GM12878 (cell line): ENCODE measurements at regions not wholly inside any gene's neighbourhood (a gene's known extent, or its start where the extent isn't known, plus 50 kb on each side); places are given as distances from the start of the nearest gene placed in this dataset.

Experiments
- CTCF ChIP-seq, 3 experiments: IDR thresholded peaks in 2 of 3; conservative IDR thresholded peaks in 1 of 3; 2 replicates each; pipeline ENCODE4 v1.5.1; 2011; ENCODE audit warnings: low read depth in 3 of 3, low read length in 3 of 3, mild to moderate bottlenecking in 3 of 3, control low read depth in 2 of 3, moderate library complexity in 2 of 3, inconsistent platforms in 1 of 3, mixed read lengths in 1 of 3; ENCODE audit not compliant: control insufficient read depth in 2 of 3, insufficient read depth in 1 of 3; ENCODE audit errors: extremely low read depth in 1 of 3
- EP300 ChIP-seq, 2 experiments: fragments of 150-350 bp in 1 of 2; IDR thresholded peaks; 2 replicates each; pipeline ENCODE4 v1.6.1; 2011 to 2012; ENCODE audit warnings: low read depth in 2 of 2, low read length in 2 of 2, borderline replicate concordance in 1 of 2, improper control_type of control experiment in 1 of 2, inconsistent platforms in 1 of 2; ENCODE audit not compliant: control insufficient read depth in 1 of 2
- ESRRA ChIP-seq: IDR thresholded peaks from 2 replicates; pipeline ENCODE4 v1.6.1; 2012; ENCODE audit warnings: mild to moderate bottlenecking, low read length, improper control_type of control experiment
- LARP7 ChIP-seq: fragments of 450-650 bp; IDR thresholded peaks from 2 replicates; pipeline ENCODE4 v1.6.1; 2017; ENCODE audit warnings: mild to moderate bottlenecking
- POLR2AphosphoS2 ChIP-seq: IDR thresholded peaks from 2 replicates; pipeline ENCODE4 v1.6.1; 2011; ENCODE audit warnings: low read depth, mild to moderate bottlenecking, low read length, improper control_type of control experiment, moderate library complexity
- RCOR1 ChIP-seq: conservative IDR thresholded peaks from 2 replicates; pipeline ENCODE4 v1.6.1; 2012; ENCODE audit warnings: low read depth, low read length, improper control_type of control experiment
- ZBTB33 ChIP-seq: fragments of 450-650 bp; IDR thresholded peaks from 2 replicates; pipeline ENCODE4 v1.6.1; 2017; ENCODE audit warnings: mild to moderate bottlenecking

DNA sequence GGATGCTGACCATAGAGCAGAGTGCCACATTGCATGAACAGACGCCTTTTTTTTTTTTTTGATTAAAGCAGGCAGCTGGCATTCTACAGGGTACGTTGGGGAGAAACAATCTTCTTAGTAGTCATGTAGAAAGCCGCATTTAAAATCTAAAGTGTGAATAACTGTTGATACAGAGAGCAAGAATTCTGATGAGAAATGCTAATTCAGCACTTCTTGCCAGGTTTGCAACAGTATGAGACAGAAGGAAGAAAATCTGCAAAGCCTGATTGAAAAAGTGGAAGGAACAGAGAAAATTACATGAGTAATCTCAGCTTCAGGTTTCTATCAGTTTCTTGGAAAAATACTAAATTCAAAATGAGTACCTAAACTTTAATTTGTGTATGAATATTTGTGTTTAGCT lies 232.7 kb upstream of the CHRM2 start:
- TF ChIP-seq LARP7 = no peak
- TF ChIP-seq POLR2AphosphoS2 = no peak
- TF ChIP-seq EP300 (IDR thresholded peaks at IDR 0.05; ENCODE audit: borderline replicate concordance in 1 of 2, control insufficient read depth in 1 of 2, low read depth in 2 of 2, low read length in 2 of 2) = no peak
- TF ChIP-seq ZBTB33 = no peak
- no peak for TF ChIP-seq ESRRA
- no peak for TF ChIP-seq CTCF (IDR thresholded peaks at IDR 0.05 in 2 of 3, conservative IDR thresholded peaks at IDR 0.05 in 1 of 3; ENCODE audit: control insufficient read depth in 2 of 3, extremely low read depth in 1 of 3, insufficient read depth in 1 of 3, low read depth in 3 of 3, low read length in 3 of 3)
- TF ChIP-seq RCOR1 = no peak
